ENCODE measurements at regions not wholly inside any gene's neighbourhood (a gene's known extent, or its start where the extent isn't known, plus 50 kb on each side); places are given as distances from the start of the nearest gene placed in this dataset.

GRCh38 chr15:75143738-75144334, 57.8 kb upstream of the C15orf39 start:
- TF ChIP-seq CTCF (IDR thresholded peaks at IDR 0.05 in 4 of 5, conservative IDR thresholded peaks at IDR 0.05 in 1 of 5) (no peak), POLR2A (IDR thresholded peaks at IDR 0.05) (no peak)
